H1 (cell line): ENCODE measurements at regions not wholly inside any gene's neighbourhood (a gene's known extent, or its start where the extent isn't known, plus 50 kb on each side); places are given as distances from the start of the nearest gene placed in this dataset.
A peak's percentile ranks its signal among the peaks of the same experiment; 100 is the strongest.

Source experiments
- CTCF ChIA-PET: fragments of 300-600 bp; sonication (Branson Sonifier 250); formaldehyde crosslinking; loops from one replicate; lab custom pipeline; 2021; ENCODE audit not compliant: partially characterized antibody; lab: Charles Lee
- POLR2A ChIA-PET: fragments of 300-600 bp; sonication (Branson Sonifier 250); formaldehyde crosslinking; loops from one replicate; lab custom pipeline; 2021; ENCODE audit warnings: inconsistent platforms; ENCODE audit not compliant: partially characterized antibody; lab: Charles Lee
- DNase-seq, 2 experiments: peaks; one replicate each; pipeline versions ENCODE4 v3.0.0 to v3.0.0-alpha.2; 2010 to 2022; ENCODE audit warnings: low spot score in 2 of 2, low read depth in 1 of 2, mixed read lengths in 1 of 2
- FAIRE-seq: peaks from 2 replicates; lab custom pipeline; 2011; peaks lifted over from hg19 to GRCh38; lab: Jason Lieb, UNC
- H2AFZ ChIP-seq: 2 replicates; pipeline ENCODE4 v1.8.1; 2012; ENCODE audit warnings: low read length, inconsistent platforms
- H2AK5ac ChIP-seq: 2 replicates; pipeline ENCODE4 v1.6.1; 2013; ENCODE audit warnings: low read depth, low read length
- H2BK120ac ChIP-seq: replicated peaks from 2 replicates; pipeline ENCODE3; 2013; ENCODE audit warnings: low read depth, low read length, inconsistent platforms
- H2BK12ac ChIP-seq: 2 replicates; pipeline ENCODE4 v1.6.1; 2013; ENCODE audit warnings: low read depth, low read length
- H2BK15ac ChIP-seq: 2 replicates; pipeline ENCODE4 v1.6.1; 2013; ENCODE audit warnings: low read length
- H2BK20ac ChIP-seq: 2 replicates; pipeline ENCODE4 v1.6.1; 2013; ENCODE audit warnings: low read length
- H2BK5ac ChIP-seq: 2 replicates; pipeline ENCODE4 v1.6.1; 2013; ENCODE audit warnings: low read depth, low read length
- H3K14ac ChIP-seq: 2 replicates; pipeline ENCODE4 v1.6.1; 2013; ENCODE audit warnings: inconsistent platforms; ENCODE audit not compliant: insufficient read length
- H3K18ac ChIP-seq: 2 replicates; pipeline ENCODE4 v1.6.1; 2013; ENCODE audit warnings: low read length; ENCODE audit errors: extremely low read depth
- H3K23ac ChIP-seq: 2 replicates; pipeline ENCODE4 v1.6.1; 2013; ENCODE audit warnings: inconsistent platforms; ENCODE audit not compliant: insufficient read length
- H3K23me2 ChIP-seq: 2 replicates; pipeline ENCODE4 v1.6.1; 2013; ENCODE audit warnings: low read depth, low read length
- H3K27ac ChIP-seq: 2 replicates; pipeline ENCODE4 v1.6.1; 2011; ENCODE audit warnings: low read depth, low read length, inconsistent platforms
- H3K27me3 ChIP-seq, 4 experiments: replicated peaks in 1 of 4; 1 replicate in 1 of 4; 2 replicates in 3 of 4; pipeline versions ENCODE4 v1.6.1 to v1.8.1; 2011 to 2013; ENCODE audit warnings: low read length in 3 of 4, mild to moderate bottlenecking in 3 of 4, inconsistent platforms in 2 of 4, mixed read lengths in 2 of 4, moderate library complexity in 1 of 4; ENCODE audit not compliant: control insufficient read depth in 3 of 4, insufficient read depth in 3 of 4; ENCODE audit errors: extremely low read depth in 1 of 4
- H3K36me3 ChIP-seq, 4 experiments: 2 replicates each; pipeline versions ENCODE4 v1.6.1 to v1.8.1; 2011 to 2013; ENCODE audit warnings: mild to moderate bottlenecking in 4 of 4, low read length in 3 of 4, moderate library complexity in 2 of 4, control low read depth in 1 of 4, inconsistent platforms in 1 of 4; ENCODE audit not compliant: insufficient read depth in 4 of 4, control insufficient read depth in 2 of 4
- H3K4ac ChIP-seq: replicated peaks from 2 replicates; pipeline ENCODE3; 2013; ENCODE audit warnings: low read length, low read depth, mixed read lengths, inconsistent platforms; ENCODE audit not compliant: insufficient read length
- H3K4me1 ChIP-seq, 4 experiments: replicated peaks in 1 of 4; 1 replicate in 1 of 4; 2 replicates in 3 of 4; pipeline versions ENCODE4 v1.6.1 to v1.8.1; 2011 to 2013; ENCODE audit warnings: low read length in 3 of 4, inconsistent platforms in 2 of 4, mixed read lengths in 1 of 4; ENCODE audit not compliant: insufficient read depth in 4 of 4, control insufficient read depth in 3 of 4
- H3K4me2 ChIP-seq, 2 experiments: 2 replicates each; pipeline versions ENCODE4 v1.6.1 to v1.8.1; 2011 to 2013; ENCODE audit warnings: low read depth in 2 of 2, low read length in 2 of 2, control low read depth in 1 of 2, inconsistent platforms in 1 of 2, mild to moderate bottlenecking in 1 of 2; ENCODE audit not compliant: insufficient read depth in 1 of 2
- H3K4me3 ChIP-seq, 4 experiments: fragments of 200-600, 300-600 bp in 1 of 4; sonication (generic), shearing (Covaris generic), sonication (Bioruptor Twin) in 1 of 4; 2 replicates each; pipeline versions ENCODE4 v1.5.1 to v1.8.1; 2011 to 2016; ENCODE audit warnings: low read length in 4 of 4, low read depth in 3 of 4, control low read depth in 2 of 4, inconsistent platforms in 2 of 4, mild to moderate bottlenecking in 2 of 4, mixed read lengths in 1 of 4, moderate library complexity in 1 of 4; ENCODE audit not compliant: insufficient read depth in 2 of 4; ENCODE audit errors: extremely low read depth in 1 of 4
- H3K56ac ChIP-seq: replicated peaks from 2 replicates; pipeline ENCODE3; 2013; ENCODE audit warnings: low read depth, mild to moderate bottlenecking, mixed read lengths, low read length, inconsistent platforms; ENCODE audit not compliant: insufficient read length
- H3K79me1 ChIP-seq: 2 replicates; pipeline ENCODE4 v1.6.1; 2013; ENCODE audit warnings: low read depth, low read length, control low read depth
- H3K79me2 ChIP-seq, 2 experiments: 2 replicates each; pipeline versions ENCODE4 v1.6.1 to v1.8.1; 2012 to 2013; ENCODE audit warnings: low read length in 2 of 2, mild to moderate bottlenecking in 2 of 2, inconsistent platforms in 1 of 2; ENCODE audit not compliant: insufficient read depth in 2 of 2, control insufficient read depth in 1 of 2
- H3K9ac ChIP-seq, 4 experiments: replicated peaks in 1 of 4; 1 replicate in 1 of 4; 2 replicates in 3 of 4; pipeline versions ENCODE4 v1.6.1 to v1.8.1; 2011 to 2013; ENCODE audit warnings: low read depth in 3 of 4, low read length in 3 of 4, control low read depth in 2 of 4, mild to moderate bottlenecking in 2 of 4, moderate library complexity in 2 of 4, inconsistent platforms in 1 of 4; ENCODE audit errors: extremely low read depth in 1 of 4
- H3K9me3 ChIP-seq, 2 experiments: 2 replicates each; pipeline versions ENCODE4 v1.6.1 to v1.8.1; 2012 to 2013; ENCODE audit warnings: mild to moderate bottlenecking in 2 of 2, moderate library complexity in 2 of 2, control low read depth in 1 of 2, inconsistent platforms in 1 of 2, low read depth in 1 of 2, low read length in 1 of 2, mixed read lengths in 1 of 2; ENCODE audit not compliant: insufficient read depth in 2 of 2
- H4K20me1 ChIP-seq, 2 experiments: replicated peaks in 1 of 2; 2 replicates each; pipeline versions ENCODE3 to v1.8.1; 2011 to 2013; ENCODE audit warnings: inconsistent platforms in 2 of 2, low read length in 2 of 2, mild to moderate bottlenecking in 1 of 2; ENCODE audit not compliant: insufficient read depth in 2 of 2, control insufficient read depth in 1 of 2
- H4K5ac ChIP-seq: 2 replicates; pipeline ENCODE4 v1.6.1; 2013; ENCODE audit warnings: low read length, low read depth, mixed read lengths, inconsistent platforms; ENCODE audit not compliant: insufficient read length
- H4K8ac ChIP-seq: 2 replicates; pipeline ENCODE4 v1.8.0; 2013; ENCODE audit warnings: mild to moderate bottlenecking, moderate library complexity, low read length, inconsistent platforms; ENCODE audit not compliant: insufficient read depth; ENCODE audit errors: extremely low read depth
- H4K91ac ChIP-seq: replicated peaks from 2 replicates; pipeline ENCODE3; 2013; ENCODE audit warnings: low read length, mixed read lengths, inconsistent platforms; ENCODE audit not compliant: insufficient read length
- BACH1 ChIP-seq: IDR thresholded peaks from 2 replicates; pipeline ENCODE4 v1.6.1; 2012; ENCODE audit warnings: low read length, improper control_type of control experiment
- CEBPB ChIP-seq: IDR thresholded peaks from 2 replicates; pipeline ENCODE4 v1.6.1; 2012; ENCODE audit warnings: low read depth, low read length
- CHD2 ChIP-seq: IDR thresholded peaks from 2 replicates; pipeline ENCODE4 v1.6.1; 2012; ENCODE audit warnings: low read length, improper control_type of control experiment
- EZH2 ChIP-seq: fragments of 200-600 bp; sonication (generic); IDR thresholded peaks from 2 replicates; pipeline ENCODE4 v1.7.1; 2012; ENCODE audit warnings: low read depth, mild to moderate bottlenecking, moderate library complexity, low read length, inconsistent platforms; ENCODE audit not compliant: severe bottlenecking
- FOSL1 ChIP-seq: IDR thresholded peaks from 2 replicates; pipeline ENCODE4 v1.6.1; 2011; ENCODE audit warnings: mild to moderate bottlenecking, low read depth, low read length, moderate library complexity; ENCODE audit not compliant: insufficient read depth
- GTF2F1 ChIP-seq: IDR thresholded peaks from 2 replicates; pipeline ENCODE4 v1.6.1; 2012; ENCODE audit warnings: low read depth, low read length, improper control_type of control experiment, borderline replicate concordance
- POLR2A ChIP-seq, 2 experiments: IDR thresholded peaks; 1 replicate in 1 of 2; 2 replicates in 1 of 2; pipeline ENCODE4 v1.6.1; 2011; ENCODE audit warnings: low read depth in 2 of 2, low read length in 2 of 2, mild to moderate bottlenecking in 2 of 2; ENCODE audit errors: control extremely low read depth in 1 of 2
- SIRT6 ChIP-seq: IDR thresholded peaks from one replicate; pipeline ENCODE4 v1.7.1; 2012; ENCODE audit warnings: low read length, inconsistent platforms
- SIX5 ChIP-seq: IDR thresholded peaks from 2 replicates; pipeline ENCODE4 v1.6.1; 2011; ENCODE audit warnings: mild to moderate bottlenecking, low read depth, low read length
- SP4 ChIP-seq: IDR thresholded peaks from 2 replicates; pipeline ENCODE4 v1.6.1; 2012; ENCODE audit warnings: low read length, inconsistent platforms
- TAF1 ChIP-seq: IDR thresholded peaks from 2 replicates; pipeline ENCODE4 v1.6.1; 2011; ENCODE audit warnings: mild to moderate bottlenecking, low read depth, low read length
- TEAD4 ChIP-seq: IDR thresholded peaks from 2 replicates; pipeline ENCODE4 v1.6.1; 2012; ENCODE audit warnings: low read depth, low read length, inconsistent platforms, mixed read lengths
- WGBS, 2 experiments: shearing (Covaris generic) in 1 of 2; methylation state at CpG; one replicate each; pipeline versions ENCODE4 v1.1.6 to v1.1.7; 2013 to 2015; ENCODE audit warnings: low lambda C conversion rate in 2 of 2, mixed read lengths in 2 of 2, inconsistent platforms in 1 of 2, low coverage in 1 of 2, missing lambda C conversion rate in 1 of 2; ENCODE audit not compliant: insufficient replicate concordance in 2 of 2, insufficient coverage in 1 of 2, insufficient read length in 1 of 2; ENCODE audit errors: extremely low coverage in 1 of 2, missing lambda C conversion rate in 1 of 2; 5-methylcytosine and 5-hydroxymethylcytosine counted together
- TF ChIP-seq, protein P1 (sequence below): IDR thresholded peaks from 2 replicates; pipeline ENCODE4 v1.6.1; 2011; ENCODE audit warnings: low read length, improper control_type of control experiment
- TF ChIP-seq, protein P2 (sequence below): IDR thresholded peaks from 2 replicates; pipeline ENCODE4 v1.6.1; 2012; ENCODE audit warnings: inconsistent platforms

GRCh38 chr7:84589012-84589411 is 394.4 kb upstream of the SEMA3A start:
- 0 out of 2 replicates have a peak overlapping the region, but pooled peaks have one; percentile 55 for H2BK20ac ChIP-seq
- 0 out of 2 replicates have a peak overlapping the region, but pooled peaks have one; percentile 24 for H2AFZ ChIP-seq
- H3K9me3 ChIP-seq = no peaks in the 10 kb centered on the region
- no peak overlapping the region for H3K4me2 ChIP-seq
- DNase-seq (no peak), FAIRE-seq (no peak)
- H4K20me1 ChIP-seq = no peaks in the 10 kb centered on the region
- H3K9ac ChIP-seq = no peak overlapping the region
- no peak overlapping the region for H3K27ac ChIP-seq
- no peak overlapping the region for H2BK5ac ChIP-seq
- no peak overlapping the region for H3K56ac ChIP-seq
- H3K23me2 ChIP-seq = no peaks in the 10 kb centered on the region; the same call in 1 of the 2 replicates
- no peak overlapping the region for H3K14ac ChIP-seq
- H3K4me1 ChIP-seq = no peaks in the 10 kb centered on the region
- H2AK5ac ChIP-seq = no peak overlapping the region
- H4K5ac ChIP-seq = no peak overlapping the region
- ChIA-PET POLR2A (no interaction called here), CTCF (no interaction called here)
- H3K27me3 ChIP-seq = no peaks in the 10 kb centered on the region
- no peak overlapping the region for H3K4me3 ChIP-seq
- WGBS, 2 experiments = 94% methylated on average over 4 of the region's 4 CpGs; no CpG with 5 or more reads in 1 of the 2 experiments
- no peak overlapping the region for H3K18ac ChIP-seq
- H2BK12ac ChIP-seq = peak overlapping the region; percentile 19; the same call in 1 of the 2 replicates
- no peak overlapping the region for H3K23ac ChIP-seq
- H4K8ac ChIP-seq = no peak overlapping the region; the same call in 1 of the 2 replicates
- no peaks in the 10 kb centered on the region for H3K79me1 ChIP-seq
- no peak overlapping the region for H4K91ac ChIP-seq
- H2BK120ac ChIP-seq = no peak overlapping the region
- H3K36me3 ChIP-seq = no peaks in the 10 kb centered on the region
- no peak overlapping the region for H2BK15ac ChIP-seq
- no peak overlapping the region for H3K4ac ChIP-seq
- no peak for TF ChIP-seq SIX5
- no peak for TF ChIP-seq SP4
- no peak for TF ChIP-seq SIRT6
- TF ChIP-seq GTF2F1 = no peak
- no peak for TF ChIP-seq POLR2A (IDR thresholded peaks at IDR 0.05; ENCODE audit: control extremely low read depth in 1 of 2, low read depth in 2 of 2, low read length in 2 of 2)
- no peak for TF ChIP-seq BACH1
- TF ChIP-seq, protein P1, sequence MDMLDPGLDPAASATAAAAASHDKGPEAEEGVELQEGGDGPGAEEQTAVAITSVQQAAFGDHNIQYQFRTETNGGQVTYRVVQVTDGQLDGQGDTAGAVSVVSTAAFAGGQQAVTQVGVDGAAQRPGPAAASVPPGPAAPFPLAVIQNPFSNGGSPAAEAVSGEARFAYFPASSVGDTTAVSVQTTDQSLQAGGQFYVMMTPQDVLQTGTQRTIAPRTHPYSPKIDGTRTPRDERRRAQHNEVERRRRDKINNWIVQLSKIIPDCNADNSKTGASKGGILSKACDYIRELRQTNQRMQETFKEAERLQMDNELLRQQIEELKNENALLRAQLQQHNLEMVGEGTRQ = no peak
- no peak for TF ChIP-seq TAF1
- TF ChIP-seq FOSL1 = no peak
- no peak for TF ChIP-seq CHD2
- TF ChIP-seq TEAD4 = no peak
- TF ChIP-seq, protein P2, sequence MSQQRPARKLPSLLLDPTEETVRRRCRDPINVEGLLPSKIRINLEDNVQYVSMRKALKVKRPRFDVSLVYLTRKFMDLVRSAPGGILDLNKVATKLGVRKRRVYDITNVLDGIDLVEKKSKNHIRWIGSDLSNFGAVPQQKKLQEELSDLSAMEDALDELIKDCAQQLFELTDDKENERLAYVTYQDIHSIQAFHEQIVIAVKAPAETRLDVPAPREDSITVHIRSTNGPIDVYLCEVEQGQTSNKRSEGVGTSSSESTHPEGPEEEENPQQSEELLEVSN = no peak
- no peak for TF ChIP-seq EZH2
- no peak for TF ChIP-seq CEBPB
- H3K79me2 ChIP-seq = no peaks in the 10 kb centered on the region
